ENCODE measurements at regions not wholly inside any gene's neighbourhood (a gene's known extent, or its start where the extent isn't known, plus 50 kb on each side); places are given as distances from the start of the nearest gene placed in this dataset.

DNA sequence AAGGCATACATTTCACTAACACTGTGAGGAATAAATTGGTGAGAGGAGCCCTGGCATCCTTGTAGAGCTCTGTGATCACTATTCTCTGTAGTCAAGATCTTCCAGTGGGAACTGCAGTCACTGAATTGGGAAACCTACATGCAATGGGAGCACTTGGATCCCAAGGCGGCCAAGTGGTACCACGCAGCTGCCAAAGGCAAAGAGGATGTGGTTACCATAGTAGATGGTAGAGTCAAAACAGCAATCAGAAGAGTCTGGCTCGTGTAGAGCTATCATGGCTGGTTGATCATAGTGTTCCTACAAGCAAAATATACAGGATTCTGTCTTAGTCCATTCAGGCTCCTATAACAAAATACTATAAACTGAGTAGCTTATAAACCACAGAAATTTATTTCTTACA lies 849.7 kb downstream of the ROBO2 start:
- Histone ChIP-seq H3K27ac (no peak overlapping the region), H3K27me3 (no peaks in the 10 kb centered on the region), H3K4me1 (no peaks in the 10 kb centered on the region), H3K9me3 (no peaks in the 10 kb centered on the region), H3K36me3 (no peaks in the 10 kb centered on the region), H3K4me3 (no peak overlapping the region)
- TF ChIP-seq, protein P1, sequence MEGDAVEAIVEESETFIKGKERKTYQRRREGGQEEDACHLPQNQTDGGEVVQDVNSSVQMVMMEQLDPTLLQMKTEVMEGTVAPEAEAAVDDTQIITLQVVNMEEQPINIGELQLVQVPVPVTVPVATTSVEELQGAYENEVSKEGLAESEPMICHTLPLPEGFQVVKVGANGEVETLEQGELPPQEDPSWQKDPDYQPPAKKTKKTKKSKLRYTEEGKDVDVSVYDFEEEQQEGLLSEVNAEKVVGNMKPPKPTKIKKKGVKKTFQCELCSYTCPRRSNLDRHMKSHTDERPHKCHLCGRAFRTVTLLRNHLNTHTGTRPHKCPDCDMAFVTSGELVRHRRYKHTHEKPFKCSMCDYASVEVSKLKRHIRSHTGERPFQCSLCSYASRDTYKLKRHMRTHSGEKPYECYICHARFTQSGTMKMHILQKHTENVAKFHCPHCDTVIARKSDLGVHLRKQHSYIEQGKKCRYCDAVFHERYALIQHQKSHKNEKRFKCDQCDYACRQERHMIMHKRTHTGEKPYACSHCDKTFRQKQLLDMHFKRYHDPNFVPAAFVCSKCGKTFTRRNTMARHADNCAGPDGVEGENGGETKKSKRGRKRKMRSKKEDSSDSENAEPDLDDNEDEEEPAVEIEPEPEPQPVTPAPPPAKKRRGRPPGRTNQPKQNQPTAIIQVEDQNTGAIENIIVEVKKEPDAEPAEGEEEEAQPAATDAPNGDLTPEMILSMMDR (IDR thresholded peaks at IDR 0.05), result no peak
- DNase-seq (ENCODE audit: low spot score), result no peak

DNA sequence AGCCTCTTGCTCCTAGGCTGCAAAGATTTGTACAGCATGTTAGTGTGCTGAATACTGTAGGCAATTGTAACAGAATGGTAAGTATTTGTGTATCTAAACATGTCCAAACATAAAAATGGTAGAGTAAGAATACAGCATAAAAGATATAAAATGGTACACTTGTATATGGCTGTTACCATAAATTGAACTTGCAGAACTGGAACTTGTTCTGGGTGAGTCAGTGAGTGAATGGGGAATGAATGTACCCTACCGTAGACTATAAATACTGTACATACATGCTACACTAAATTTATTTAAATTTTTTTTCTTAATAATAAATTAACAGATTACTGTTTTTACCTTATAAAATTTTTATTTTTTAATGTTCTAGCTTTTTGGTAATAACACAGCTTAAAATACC lies 858.7 kb downstream of the ROBO2 start:
- Histone ChIP-seq H3K4me3 (no peak overlapping the region), H3K27me3 (no peaks in the 10 kb centered on the region), H3K4me1 (no peaks in the 10 kb centered on the region), H3K36me3 (no peaks in the 10 kb centered on the region), H3K27ac (no peak overlapping the region), H3K9me3 (no peaks in the 10 kb centered on the region)
- TF ChIP-seq, protein P1 (IDR thresholded peaks at IDR 0.05), result no peak
- no peak for DNase-seq (ENCODE audit: low spot score)

DNA sequence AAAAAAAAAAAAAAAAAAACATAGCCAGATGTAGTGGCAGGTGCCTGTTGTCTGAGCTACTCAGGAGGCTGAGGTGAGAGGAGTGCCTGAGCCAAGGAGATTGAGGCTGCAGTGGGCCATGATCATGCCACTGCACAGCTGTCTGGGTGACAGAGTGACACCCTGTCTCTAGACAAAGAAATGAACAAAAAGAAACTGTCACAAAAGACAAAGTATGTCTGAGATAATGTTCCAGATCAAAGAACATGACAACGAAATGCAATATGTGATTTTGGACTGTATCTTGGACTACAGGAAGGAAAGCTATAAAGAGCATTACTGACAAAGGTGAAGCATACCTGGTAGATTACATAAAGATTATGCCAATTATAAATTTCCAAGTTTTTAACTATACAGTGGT lies 862.8 kb downstream of the ROBO2 start:
- Histone ChIP-seq H3K27me3 (no peaks in the 10 kb centered on the region), H3K36me3 (no peaks in the 10 kb centered on the region), H3K9me3 (no peaks in the 10 kb centered on the region), H3K27ac (no peak overlapping the region), H3K4me3 (no peak overlapping the region), H3K4me1 (no peaks in the 10 kb centered on the region)
- DNase-seq (ENCODE audit: low spot score), result no peak
- TF ChIP-seq, protein P1 (IDR thresholded peaks at IDR 0.05), result no peak

DNA sequence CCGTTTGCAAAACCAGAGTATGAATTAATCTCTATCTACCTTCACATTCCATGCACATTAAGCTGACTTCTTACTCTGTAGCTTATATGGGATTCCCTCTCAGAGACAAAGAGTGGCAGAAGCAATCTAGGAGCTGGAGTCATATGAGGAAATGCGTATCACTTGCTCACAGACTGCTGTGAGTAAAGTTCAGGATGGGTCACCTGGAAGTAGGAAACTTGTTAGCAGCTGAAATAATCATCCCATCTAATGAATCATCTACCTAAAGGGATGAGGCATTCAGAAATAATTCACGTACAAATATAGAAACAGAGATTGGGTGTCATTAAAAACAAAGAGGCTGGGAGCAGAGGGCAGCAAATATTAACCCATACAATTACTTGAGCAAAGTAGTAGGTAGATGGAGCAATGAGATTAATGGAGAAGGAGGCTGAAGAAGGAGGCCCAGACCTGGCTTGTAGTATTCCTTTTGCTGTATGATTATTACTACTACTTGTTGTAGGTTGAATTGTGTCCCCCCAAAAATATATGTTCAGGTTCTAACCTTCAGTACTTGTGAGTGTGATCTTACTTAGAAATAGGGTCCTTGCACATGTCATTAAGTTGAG lies 866.3 kb downstream of the ROBO2 start:
- H3K27ac ChIP-seq, result no peak overlapping the region
- TF ChIP-seq, protein P1 (IDR thresholded peaks at IDR 0.05), result no peak
- no peak overlapping the region for H3K4me3 ChIP-seq
- no peaks in the 10 kb centered on the region for H3K27me3 ChIP-seq
- H3K9me3 ChIP-seq, result no peaks in the 10 kb centered on the region
- H3K36me3 ChIP-seq, result no peaks in the 10 kb centered on the region
- H3K4me1 ChIP-seq, result no peaks in the 10 kb centered on the region
- DNase-seq (ENCODE audit: low spot score), result no peak

DNA sequence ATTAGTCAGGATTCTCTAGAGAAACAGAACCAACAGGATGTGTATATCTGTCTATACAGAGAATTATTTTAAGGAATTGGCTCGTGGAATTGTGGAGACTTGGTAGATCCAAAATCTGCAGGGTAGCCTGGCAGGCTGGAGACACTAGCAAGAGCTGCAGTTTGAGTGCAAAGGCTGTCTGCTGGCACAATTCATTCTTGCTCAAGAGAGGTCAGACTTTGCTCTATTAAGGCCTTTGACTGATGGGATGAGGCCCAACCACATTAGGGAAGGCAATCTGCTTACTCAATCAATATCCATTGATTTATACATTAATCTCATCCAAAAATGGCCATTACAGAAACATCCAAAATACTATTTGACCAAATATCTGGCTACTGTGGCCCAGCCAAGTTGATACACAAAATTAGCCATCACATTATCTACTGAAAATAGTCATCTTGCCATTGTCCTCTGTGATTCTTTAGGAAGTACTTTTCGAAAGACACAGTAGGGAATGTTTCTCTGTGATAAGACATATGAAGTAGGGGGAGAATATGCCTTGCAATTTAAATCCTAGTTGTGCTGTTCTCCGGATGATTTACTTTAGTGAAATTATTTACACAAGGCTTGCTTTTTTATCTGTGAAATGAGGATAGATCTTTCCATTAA lies 873.8 kb downstream of the ROBO2 start:
- TF ChIP-seq, protein P1 (IDR thresholded peaks at IDR 0.05), result no peak
- H3K27ac ChIP-seq, result no peak overlapping the region
- peaks cover 0 to 7% of the 10 kb centered on the region in 2 donors for H3K9me3 ChIP-seq
- no peaks in the 10 kb centered on the region for H3K36me3 ChIP-seq
- H3K4me3 ChIP-seq, result no peak overlapping the region
- H3K4me1 ChIP-seq, result no peaks in the 10 kb centered on the region
- no peak for DNase-seq (ENCODE audit: low spot score)
- H3K27me3 ChIP-seq, result no peaks in the 10 kb centered on the region

DNA sequence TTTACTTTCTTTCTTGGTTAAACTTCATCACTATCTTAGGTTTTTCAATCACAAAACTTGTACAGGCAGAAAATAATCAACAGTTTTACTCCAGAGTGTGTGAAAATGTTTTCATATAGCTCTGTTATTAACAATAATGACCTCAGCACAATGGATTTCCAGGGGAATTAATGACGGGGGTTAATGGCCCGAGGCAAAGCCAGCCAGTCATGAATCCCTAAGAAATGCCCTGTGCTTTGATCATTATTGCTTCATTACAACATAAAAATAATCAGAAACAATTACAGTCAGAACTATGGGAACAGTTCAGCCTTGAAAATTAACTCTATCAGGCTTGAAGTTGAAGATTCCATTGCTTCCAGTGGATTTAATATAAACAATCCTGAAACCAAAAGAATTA lies 875.4 kb downstream of the ROBO2 start:
- TF ChIP-seq, protein P1 (IDR thresholded peaks at IDR 0.05), result no peak
- H3K27me3 ChIP-seq, result no peaks in the 10 kb centered on the region
- no peaks in the 10 kb centered on the region for H3K36me3 ChIP-seq

More for the DNA sequence above, 875.4 kb downstream of the ROBO2 start:
- peaks cover 0 to 14% of the 10 kb centered on the region in 2 donors for H3K9me3 ChIP-seq
- H3K27ac ChIP-seq, result no peak overlapping the region
- H3K4me3 ChIP-seq, result no peak overlapping the region
- H3K4me1 ChIP-seq, result no peaks in the 10 kb centered on the region
- DNase-seq (ENCODE audit: low spot score), result no peak

All from right atrium auricular region (tissue), 2 donors.